Eye (tissue), 1 donor: ENCODE measurements at regions not wholly inside any gene's neighbourhood (a gene's known extent, or its start where the extent isn't known, plus 50 kb on each side); places are given as distances from the start of the nearest gene placed in this dataset.
A peak's percentile ranks its signal among the peaks of the same experiment; 100 is the strongest.
"Not testable (repeated sequence)": the region's sequence is repeated elsewhere in the genome, so short reads cannot be mapped to it uniquely, and the experiment has no call there.

Experiments used
- DNase-seq: peaks from one replicate; pipeline ENCODE4 v3.0.0-alpha.2; 2015

GRCh38 chr5:123294544-123294943 lies 128.7 kb downstream of the CEP120 start:
- no peak for DNase-seq

GRCh38 chr5:123289210-123289609 lies 134.0 kb downstream of the CEP120 start:
- DNase-seq = no peak

GRCh38 chr5:123287881-123288280 lies 135.3 kb downstream of the CEP120 start:
- no peak for DNase-seq

- DNase-seq = no peak
Measured at GRCh38 chr5:123286891-123287290, 136.3 kb downstream of the CEP120 start.

GRCh38 chr5:123285122-123286023 lies 137.8 kb downstream of the CEP120 start:
- peak; percentile 78 for DNase-seq

GRCh38 chr5:123283499-123283898 lies 139.7 kb downstream of the CEP120 start:
- no peak for DNase-seq

GRCh38 chr5:123283031-123283430 lies 140.2 kb downstream of the CEP120 start:
- no peak for DNase-seq

- no peak for DNase-seq
Measured at GRCh38 chr5:123282444-123282843, 140.8 kb downstream of the CEP120 start.

GRCh38 chr5:123280854-123281253 lies 142.3 kb downstream of the CEP120 start:
- DNase-seq = not testable (repeated sequence)

- DNase-seq = no peak
Measured at GRCh38 chr5:123279136-123279535, 144.1 kb downstream of the CEP120 start.

- no peak for DNase-seq
Measured at GRCh38 chr5:123278284-123278683, 144.9 kb downstream of the CEP120 start.

GRCh38 chr5:123273984-123274383 lies 149.2 kb downstream of the CEP120 start:
- DNase-seq = no peak

GRCh38 chr5:123273095-123273494 lies 150.1 kb downstream of the CEP120 start:
- no peak for DNase-seq

GRCh38 chr5:123269851-123270250 lies 153.4 kb downstream of the CEP120 start:
- no peak for DNase-seq

GRCh38 chr5:123269436-123269835 lies 153.8 kb downstream of the CEP120 start:
- no peak for DNase-seq

- no peak for DNase-seq
Measured at GRCh38 chr5:123266365-123266764, 156.8 kb downstream of the CEP120 start.

GRCh38 chr5:123265551-123265950 lies 157.7 kb downstream of the CEP120 start:
- DNase-seq = no peak

GRCh38 chr5:123264394-123264793 lies 158.8 kb downstream of the CEP120 start:
- no peak for DNase-seq

GRCh38 chr5:123263859-123264258 lies 159.3 kb downstream of the CEP120 start:
- DNase-seq = no peak

- no peak for DNase-seq
Measured at GRCh38 chr5:123262216-123262823, 160.9 kb downstream of the CEP120 start.

GRCh38 chr5:123261752-123262151 lies 161.5 kb downstream of the CEP120 start:
- DNase-seq = no peak

- no peak for DNase-seq
Measured at GRCh38 chr5:123249446-123249845, 160.4 kb downstream of the PRDM6 start.

- no peak for DNase-seq
Measured at GRCh38 chr5:123245689-123246088, 156.6 kb downstream of the PRDM6 start.

- no peak for DNase-seq
Measured at GRCh38 chr5:123244458-123244857, 155.4 kb downstream of the PRDM6 start.
